Activated CD4-positive, alpha-beta T cell treated with anti-CD3 and anti-CD28 coated beads, Interleukin-2, amount 50 U/mL, for 4 hours (primary cell): ENCODE measurements at regions not wholly inside any gene's neighbourhood (a gene's known extent, or its start where the extent isn't known, plus 50 kb on each side); places are given as distances from the start of the nearest gene placed in this dataset.
"Not testable (repeated sequence)": the region's sequence is repeated elsewhere in the genome, so short reads cannot be mapped to it uniquely, and the experiment has no call there.

Experiments used
- DNase-seq, 2 experiments: peaks; one replicate each; pipeline ENCODE4 v3.0.0-alpha.2; 2020

GRCh38 chr11:86144846-86145245 lies 76.0 kb upstream of the PICALM start:
- no peak for DNase-seq

- DNase-seq: not testable (repeated sequence)
These were observed 75.2 kb upstream of the PICALM start for GRCh38 chr11:86144087-86144486.

GRCh38 chr11:86143087-86144030 lies 74.5 kb upstream of the PICALM start:
- DNase-seq: no peak

GRCh38 chr11:86142170-86142569 lies 73.3 kb upstream of the PICALM start:
- no peak for DNase-seq

GRCh38 chr11:86141727-86142126 lies 72.8 kb upstream of the PICALM start:
- no peak for DNase-seq

DNA sequence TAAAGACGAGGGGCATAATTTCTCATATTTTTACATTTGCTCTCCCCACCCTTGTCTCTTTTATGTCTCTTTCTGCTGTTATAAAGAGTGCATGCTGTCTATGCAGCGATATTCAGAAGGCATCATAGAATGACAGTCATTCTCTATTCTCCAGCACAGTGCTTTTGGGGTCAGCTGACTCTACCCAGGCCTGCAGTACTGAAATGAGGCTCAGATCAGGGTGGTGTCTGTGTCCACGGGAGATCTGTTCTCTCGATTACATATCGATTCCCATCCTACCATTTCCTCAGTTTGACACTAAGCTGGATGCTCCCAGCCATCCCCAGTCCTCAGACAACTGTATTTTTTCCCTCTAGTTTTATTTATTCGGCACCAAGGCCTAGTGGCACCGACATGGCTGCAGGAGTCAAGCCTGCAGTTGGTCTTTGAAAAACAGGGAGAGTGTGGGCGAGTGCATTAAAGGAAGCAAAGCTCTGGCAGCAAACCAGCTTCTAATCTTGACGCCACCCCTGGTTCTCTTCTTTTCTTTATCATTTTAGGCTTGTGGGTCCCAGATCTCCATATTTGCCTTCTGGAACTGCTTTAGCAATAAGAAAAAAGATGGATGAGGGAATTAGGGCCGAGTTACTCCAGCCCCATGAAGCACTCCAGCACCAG lies 71.6 kb upstream of the PICALM start:
- no peak for DNase-seq

- DNase-seq: no peak
These were observed 70.1 kb upstream of the PICALM start for GRCh38 chr11:86138958-86139357.

- DNase-seq: no peak
These were observed 67.7 kb upstream of the PICALM start for GRCh38 chr11:86136538-86136937.

DNA sequence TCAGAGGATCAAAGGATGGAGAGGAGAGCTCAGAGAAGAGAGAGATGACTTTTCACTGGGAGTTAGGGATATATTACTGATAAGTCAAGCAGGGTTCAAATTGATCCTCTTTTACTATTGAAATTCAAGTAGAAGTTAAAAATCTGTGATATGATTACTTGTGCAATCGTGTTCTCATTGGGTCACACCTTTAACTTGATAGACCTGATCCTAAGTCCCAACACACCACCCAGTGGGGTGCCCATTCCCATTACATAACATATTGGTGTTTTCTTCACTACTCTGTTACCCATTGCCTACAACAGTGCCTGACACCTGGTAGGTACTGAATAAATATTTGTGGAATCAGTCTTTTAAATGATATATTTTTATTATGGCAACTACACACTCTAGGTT lies 66.4 kb upstream of the PICALM start:
- DNase-seq: no peak

DNA sequence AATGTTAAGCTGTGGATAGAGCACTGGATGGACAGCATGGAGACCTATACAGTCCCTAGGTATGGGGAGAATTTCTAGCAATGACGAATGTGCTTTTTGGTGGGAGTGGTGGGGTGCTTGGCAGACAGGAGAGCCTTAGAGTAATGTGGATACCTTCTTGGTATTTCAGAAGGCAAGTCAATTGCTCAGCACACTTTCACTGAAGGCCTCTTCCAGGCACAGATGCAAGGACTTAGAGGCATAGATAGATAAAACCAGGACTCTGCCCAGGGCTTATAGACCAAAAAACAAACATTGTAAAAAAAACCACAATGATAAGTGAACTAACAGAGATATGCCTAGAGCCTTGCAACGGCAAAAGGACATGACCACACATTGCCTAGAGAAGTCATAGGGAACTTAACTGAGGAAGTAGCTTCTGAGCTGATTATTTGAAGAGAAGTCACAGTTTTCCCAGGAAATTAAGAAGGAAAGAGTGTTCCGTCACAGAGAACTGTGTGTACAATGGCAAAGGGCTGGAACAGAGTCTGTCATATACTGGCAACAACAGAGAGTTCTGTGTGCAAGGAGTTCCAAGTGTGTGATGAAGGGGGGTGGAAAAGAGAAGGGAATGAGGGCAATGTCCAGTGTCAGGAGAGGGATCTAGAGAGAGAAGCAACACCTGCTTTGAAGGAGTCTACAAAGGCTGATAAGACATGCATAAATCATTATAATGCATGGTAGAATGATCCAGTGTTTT lies 65.9 kb upstream of the PICALM start:
- DNase-seq: no peak

- DNase-seq: no peak
These were observed 63.9 kb upstream of the PICALM start for GRCh38 chr11:86132667-86133249.

GRCh38 chr11:86129740-86130540 lies 61.1 kb upstream of the PICALM start:
- no peak for DNase-seq

- no peak for DNase-seq
These were observed 60.0 kb upstream of the PICALM start for GRCh38 chr11:86128914-86129313.

GRCh38 chr11:86126862-86127261 lies 58.0 kb upstream of the PICALM start:
- DNase-seq: no peak

DNA sequence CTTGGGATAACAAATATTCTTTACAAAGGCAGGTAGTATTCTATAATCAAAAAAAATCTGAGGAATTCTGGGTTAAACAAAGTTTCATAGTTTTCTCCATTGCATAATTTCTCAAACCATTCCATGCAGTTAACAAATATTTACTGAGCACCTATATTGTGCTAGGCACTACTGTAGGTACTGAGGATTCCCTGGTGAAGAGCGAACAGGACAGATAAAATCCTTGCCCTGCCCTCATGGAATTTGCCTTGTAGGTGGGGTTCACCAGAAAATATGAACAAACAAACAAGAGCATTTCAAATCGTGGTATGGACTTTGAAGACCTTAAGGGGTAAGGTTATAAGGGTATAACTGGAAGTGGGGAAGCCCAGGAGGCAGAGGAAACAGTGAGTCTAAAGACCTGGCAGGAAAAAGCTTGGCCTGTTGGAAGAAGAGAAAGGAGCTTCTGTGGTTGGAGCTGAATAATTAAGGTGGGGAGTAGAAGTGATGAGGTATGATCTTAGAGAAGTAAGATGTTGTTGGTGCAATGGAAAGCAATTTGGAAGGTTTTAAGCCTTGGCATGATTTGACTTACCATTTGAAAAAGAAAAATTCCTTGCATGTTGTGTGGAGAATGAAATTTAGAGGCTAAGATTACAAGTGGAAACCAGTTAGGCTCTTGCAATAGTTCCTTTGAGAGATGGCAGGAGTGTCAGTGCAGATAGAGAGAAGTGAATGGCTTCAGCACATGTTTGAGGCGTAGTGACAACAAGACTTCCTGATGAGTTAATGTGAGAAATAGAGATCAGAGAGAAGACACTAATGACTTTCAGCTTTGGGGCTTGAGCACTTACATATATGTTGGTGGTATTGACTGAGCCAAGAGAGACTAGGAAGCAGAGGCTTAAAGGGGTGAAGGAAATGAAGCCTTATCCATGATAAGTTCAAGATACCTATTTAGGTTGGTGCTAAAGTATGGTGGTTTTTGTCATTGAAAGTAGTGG lies 55.7 kb upstream of the PICALM start:
- DNase-seq: no peak

GRCh38 chr11:86122773-86123172 lies 53.9 kb upstream of the PICALM start:
- DNase-seq: no peak

- DNase-seq: no peak
These were observed 51.9 kb upstream of the PICALM start for GRCh38 chr11:86120807-86121206.

DNA sequence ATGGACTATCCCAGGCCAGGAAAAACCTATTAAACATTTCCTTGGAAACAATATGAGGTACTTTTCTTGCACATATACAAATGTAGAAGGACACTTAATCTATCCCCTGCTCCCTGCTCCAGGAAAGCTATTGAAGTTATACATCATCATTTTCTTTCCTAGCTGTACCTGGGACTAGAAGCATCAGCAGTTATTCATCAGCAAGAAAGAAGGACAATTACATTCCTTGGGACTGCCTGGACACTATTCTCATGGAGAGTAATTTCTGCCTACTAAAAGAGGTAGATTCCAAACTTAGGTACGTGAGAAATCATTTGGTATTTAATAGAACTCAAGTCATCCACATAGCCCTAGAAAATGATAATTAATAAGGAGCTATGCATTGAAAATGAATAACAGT lies 51.0 kb upstream of the PICALM start:
- DNase-seq: no peak

DNA sequence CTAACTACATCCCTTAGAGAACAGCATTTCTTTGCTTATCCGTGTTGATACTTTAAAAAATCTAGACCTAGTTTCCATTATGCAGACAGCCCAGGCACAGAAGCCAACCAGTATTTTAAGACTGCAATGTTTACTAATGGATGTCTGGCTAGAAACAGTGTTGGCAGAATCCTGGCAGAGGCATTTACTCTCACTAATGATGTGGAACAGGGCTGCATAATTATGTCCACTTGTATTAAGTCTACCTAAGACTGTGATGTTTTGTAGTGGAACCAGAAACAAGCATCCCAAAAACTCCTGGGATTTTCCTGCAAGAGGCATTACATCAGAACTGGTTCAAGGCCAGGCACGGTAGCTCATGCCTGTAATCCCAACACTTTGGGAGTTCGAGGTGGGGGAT lies 50.2 kb upstream of the PICALM start:
- no peak for DNase-seq
